Spinal cord (tissue), 9 donors: ENCODE measurements at regions not wholly inside any gene's neighbourhood (a gene's known extent, or its start where the extent isn't known, plus 50 kb on each side); places are given as distances from the start of the nearest gene placed in this dataset.
"Not testable (repeated sequence)": the region's sequence is repeated elsewhere in the genome, so short reads cannot be mapped to it uniquely, and the experiment has no call there.

Experiments
- DNase-seq, 6 donors: peaks; one replicate each; pipeline versions ENCODE4 v3.0.0 to v3.0.0-alpha.2; 2013 to 2015; ENCODE audit warnings: low spot score in 6 of 6, low read depth in 4 of 6
- H3K27ac ChIP-seq: one replicate; pipeline ENCODE4 v1.5.1; 2013; ENCODE audit warnings: low read depth, low read length, control low read depth
- H3K27me3 ChIP-seq: one replicate; pipeline ENCODE4 v1.6.1; 2013; ENCODE audit warnings: low read length; ENCODE audit not compliant: control insufficient read depth, insufficient read depth
- H3K36me3 ChIP-seq: one replicate; pipeline ENCODE4 v1.6.1; 2013; ENCODE audit warnings: low read length; ENCODE audit not compliant: control insufficient read depth, insufficient read depth
- H3K4me1 ChIP-seq: one replicate; pipeline ENCODE4 v1.6.1; 2013; ENCODE audit warnings: low read length; ENCODE audit not compliant: control insufficient read depth, insufficient read depth
- H3K4me3 ChIP-seq: one replicate; pipeline ENCODE4 v1.5.1; 2013; ENCODE audit warnings: low read depth, low read length, control low read depth
- H3K9me3 ChIP-seq: one replicate; pipeline ENCODE4 v1.6.1; 2013; ENCODE audit warnings: low read length; ENCODE audit not compliant: control insufficient read depth, insufficient read depth
- WGBS: methylation state at CpG from one replicate; pipeline ENCODE4 v1.1.5; 2013; ENCODE audit warnings: missing lambda C conversion rate; ENCODE audit not compliant: insufficient coverage; 5-methylcytosine and 5-hydroxymethylcytosine counted together
- donor health status: healthy.

DNA sequence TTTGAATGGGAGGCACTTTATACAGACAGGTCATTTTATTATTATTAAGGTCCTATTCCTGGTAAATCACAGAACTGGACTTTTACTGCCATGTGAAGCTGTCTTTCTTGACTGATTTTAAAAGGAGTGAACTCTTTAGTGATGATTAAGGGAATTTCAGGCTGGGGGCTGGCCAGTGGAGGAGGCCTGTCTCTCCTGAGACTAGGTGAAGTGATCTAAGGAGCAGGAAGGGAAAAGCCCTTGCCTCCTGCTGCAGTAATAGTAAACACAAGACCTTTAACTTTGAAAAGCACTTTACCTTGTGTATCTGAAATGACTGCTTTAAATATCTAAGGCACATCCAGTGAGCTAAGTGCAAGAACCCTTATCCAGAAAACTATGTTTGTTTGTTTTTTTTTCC, 118.0 kb upstream of the SPAG17 start:
- H3K9me3 ChIP-seq: no peaks in the 10 kb centered on the region
- H3K4me3 ChIP-seq: no peak overlapping the region
- H3K36me3 ChIP-seq: no peaks in the 10 kb centered on the region
- H3K27me3 ChIP-seq: no peaks in the 10 kb centered on the region
- H3K27ac ChIP-seq: no peak overlapping the region
- no peak for DNase-seq
- H3K4me1 ChIP-seq: no peaks in the 10 kb centered on the region

DNA sequence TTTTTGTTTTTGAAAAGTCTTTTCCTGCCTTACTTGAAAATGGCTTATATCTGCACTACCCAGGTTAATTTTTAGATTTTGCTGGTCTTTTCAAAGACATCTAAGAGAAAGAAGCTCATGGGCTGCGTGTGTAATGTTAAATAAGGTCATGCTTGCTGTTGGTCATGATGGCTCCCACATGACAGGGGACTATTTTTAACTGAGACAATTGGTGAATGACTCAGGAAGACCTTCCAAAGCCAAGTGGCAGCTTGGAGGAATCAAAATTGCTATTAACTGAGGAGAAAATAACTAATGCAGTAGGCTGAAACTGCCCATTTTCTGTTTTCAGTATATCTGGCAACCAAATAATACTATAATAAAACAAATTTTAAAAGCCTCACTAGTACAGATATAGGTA, 117.1 kb upstream of the SPAG17 start:
- Histone ChIP-seq H3K4me1 (no peaks in the 10 kb centered on the region), H3K36me3 (no peaks in the 10 kb centered on the region), H3K9me3 (no peaks in the 10 kb centered on the region), H3K27ac (no peak overlapping the region), H3K27me3 (no peaks in the 10 kb centered on the region), H3K4me3 (no peak overlapping the region)
- WGBS: 82% methylated on average over 1 of the region's 1 CpG
- no peak for DNase-seq

DNA sequence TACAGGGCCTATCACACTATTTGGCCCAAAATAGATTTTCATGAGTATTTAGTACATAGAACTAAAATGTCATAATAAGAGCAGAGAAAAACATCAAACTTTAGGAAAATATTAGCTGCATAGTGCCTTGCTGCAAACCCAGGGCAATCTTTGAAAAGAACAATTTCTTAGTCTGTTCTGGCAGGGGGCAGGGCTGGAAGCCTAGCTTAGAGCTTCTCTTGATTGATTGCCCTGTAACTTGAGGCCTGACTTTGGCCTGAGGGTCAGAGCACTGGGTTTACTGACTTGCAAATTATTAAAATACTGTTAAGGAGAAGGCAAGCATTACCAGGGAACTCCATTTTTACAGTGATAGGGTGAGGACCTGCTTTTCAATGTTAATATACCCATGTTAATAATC, 115.8 kb upstream of the SPAG17 start:
- H3K9me3 ChIP-seq: no peaks in the 10 kb centered on the region
- no peak overlapping the region for H3K4me3 ChIP-seq
- no peaks in the 10 kb centered on the region for H3K36me3 ChIP-seq
- no peaks in the 10 kb centered on the region for H3K27me3 ChIP-seq
- no peaks in the 10 kb centered on the region for H3K4me1 ChIP-seq
- H3K27ac ChIP-seq: no peak overlapping the region
- DNase-seq: no peak

DNA sequence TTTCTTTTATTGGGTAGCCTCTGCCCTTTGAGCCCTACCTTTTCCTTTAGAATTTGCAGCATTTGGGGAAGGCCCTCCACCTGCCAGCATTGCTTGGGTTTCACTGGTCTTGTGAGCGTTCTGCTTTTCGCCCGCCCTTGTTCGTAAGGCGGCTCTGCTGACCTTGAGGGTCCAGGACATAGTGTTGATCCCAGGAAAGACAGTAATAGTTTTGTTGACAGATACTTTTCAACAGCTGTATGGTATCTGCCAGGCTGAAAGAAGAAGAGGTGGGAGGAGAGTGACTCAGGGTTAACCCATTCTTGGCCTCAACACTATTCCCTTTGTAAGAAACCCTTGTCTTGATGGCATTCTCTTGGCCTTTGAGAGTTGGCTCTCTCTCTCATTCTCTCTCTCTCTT, 113.4 kb upstream of the SPAG17 start:
- H3K36me3 ChIP-seq: no peaks in the 10 kb centered on the region
- peaks cover 5% of the 10 kb centered on the region for H3K4me1 ChIP-seq
- H3K9me3 ChIP-seq: no peaks in the 10 kb centered on the region
- no peak for DNase-seq
- WGBS: 100% methylated on average over 5 of the region's 5 CpGs
- H3K27me3 ChIP-seq: no peaks in the 10 kb centered on the region
- no peak overlapping the region for H3K27ac ChIP-seq
- no peak overlapping the region for H3K4me3 ChIP-seq

DNA sequence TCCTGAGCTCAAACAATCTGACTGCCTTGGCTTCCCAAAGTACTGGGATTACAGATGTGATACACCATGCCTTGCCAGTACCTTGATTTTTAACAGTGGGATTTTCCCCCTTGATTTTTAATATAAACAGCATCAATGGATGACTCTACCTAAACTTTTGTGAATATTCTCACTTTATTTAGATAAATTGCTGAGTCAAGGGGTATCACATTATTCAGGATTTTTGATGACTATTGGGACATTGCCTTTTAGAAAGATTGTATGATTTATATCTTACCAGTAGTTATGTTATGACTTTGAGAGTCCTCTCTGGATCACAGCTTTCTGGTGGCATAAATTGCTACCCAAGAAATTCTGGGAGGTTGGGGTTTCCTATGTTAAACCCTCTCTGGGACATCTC, 112.5 kb upstream of the SPAG17 start:
- no peaks in the 10 kb centered on the region for H3K36me3 ChIP-seq
- H3K4me3 ChIP-seq: no peak overlapping the region
- H3K27me3 ChIP-seq: no peaks in the 10 kb centered on the region
- peaks cover 5% of the 10 kb centered on the region for H3K4me1 ChIP-seq
- no peak overlapping the region for H3K27ac ChIP-seq
- H3K9me3 ChIP-seq: no peaks in the 10 kb centered on the region
- DNase-seq: no peak

DNA sequence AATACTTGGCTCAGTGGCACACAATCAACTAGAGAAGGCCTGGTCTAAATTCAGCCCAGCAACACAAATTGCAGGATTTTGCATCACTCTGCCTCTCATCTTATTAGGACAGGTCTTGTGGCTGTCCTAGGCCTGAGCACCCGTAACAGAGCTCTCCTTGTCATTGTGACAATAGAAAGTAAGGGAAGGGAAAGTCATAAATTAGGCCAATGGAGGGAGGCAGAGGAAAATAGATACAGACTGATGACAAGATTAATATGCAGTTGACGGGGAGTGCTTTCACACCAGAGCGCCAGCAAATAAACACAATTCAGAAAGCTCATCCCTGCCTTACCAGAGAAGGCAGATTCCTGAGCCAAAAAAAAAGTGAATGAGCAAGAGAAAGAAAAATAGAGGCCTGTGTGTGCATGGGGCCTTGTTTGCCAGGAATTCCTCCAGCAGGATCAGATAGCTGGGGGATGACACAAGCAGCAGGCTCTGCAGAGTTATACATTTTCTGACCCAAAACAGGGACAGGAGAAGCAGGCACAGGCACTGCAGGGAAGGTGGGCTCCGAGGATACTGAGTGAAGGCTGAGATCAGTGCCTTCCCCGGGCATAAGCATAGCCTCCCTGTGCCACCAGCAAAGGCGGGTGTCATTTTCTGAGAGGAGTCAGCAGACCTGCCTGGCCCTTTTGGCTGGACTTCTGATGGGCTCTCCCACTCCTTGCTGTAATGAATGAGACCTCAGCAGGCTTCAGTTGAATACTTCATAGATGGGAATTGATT, 110.0 kb upstream of the SPAG17 start:
- 32% methylated on average over 3 of the region's 6 CpGs for WGBS
- Histone ChIP-seq H3K27me3 (no peaks in the 10 kb centered on the region), H3K9me3 (no peaks in the 10 kb centered on the region), H3K4me1 (peaks cover 5% of the 10 kb centered on the region), H3K4me3 (no peak overlapping the region), H3K36me3 (no peaks in the 10 kb centered on the region), H3K27ac (peak overlapping the region; percentile 6)
- DNase-seq: peak in 2 of 6 donors; percentile 60 to 70

DNA sequence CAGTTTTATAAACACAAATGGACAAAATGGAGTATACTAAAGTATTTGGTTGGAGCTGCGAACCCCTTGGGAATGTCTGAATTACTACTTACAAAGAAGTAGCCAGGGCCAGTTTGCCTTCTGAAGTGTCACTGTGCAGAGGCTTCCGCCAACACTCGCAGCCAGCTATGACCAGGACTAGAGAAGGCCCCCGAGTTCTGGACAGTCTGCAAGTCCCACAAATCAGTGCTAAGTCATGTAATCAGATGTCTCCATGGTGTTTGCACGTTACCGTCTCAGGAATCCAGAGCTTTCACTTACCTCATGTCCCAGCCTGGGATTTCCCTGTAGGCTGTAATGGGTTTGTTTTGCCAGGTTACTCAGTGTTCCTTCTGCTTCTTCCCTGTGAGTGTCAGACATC, 106.6 kb upstream of the SPAG17 start:
- no peak overlapping the region for H3K4me3 ChIP-seq
- H3K36me3 ChIP-seq: no peaks in the 10 kb centered on the region
- WGBS: 56% methylated on average over 4 of the region's 6 CpGs
- peak in 1 of 6 donors; percentile 37 for DNase-seq
- H3K9me3 ChIP-seq: no peaks in the 10 kb centered on the region
- H3K4me1 ChIP-seq: peaks cover 5% of the 10 kb centered on the region
- H3K27me3 ChIP-seq: no peaks in the 10 kb centered on the region
- H3K27ac ChIP-seq: no peak overlapping the region

DNA sequence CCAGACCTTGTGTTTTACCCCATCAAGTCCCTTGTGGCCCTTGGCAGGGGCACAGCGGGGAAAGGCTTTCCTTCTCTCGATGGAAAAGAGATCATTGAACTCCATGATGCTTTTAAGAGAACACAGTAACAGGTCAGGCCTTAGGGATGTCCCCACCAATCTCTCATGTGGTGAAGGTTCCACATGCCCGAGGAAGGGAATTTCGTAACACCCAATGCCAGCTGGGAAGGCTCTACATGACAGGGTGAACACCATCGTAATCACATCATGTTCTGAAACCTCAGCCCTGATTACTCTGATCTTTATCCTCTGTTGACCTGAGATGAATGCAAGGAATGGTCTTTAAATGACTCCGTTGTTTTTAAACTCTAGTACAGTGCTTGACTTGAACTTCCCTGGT, 105.5 kb upstream of the SPAG17 start:
- Histone ChIP-seq H3K36me3 (no peaks in the 10 kb centered on the region), H3K27ac (no peak overlapping the region), H3K9me3 (no peaks in the 10 kb centered on the region), H3K4me3 (no peak overlapping the region), H3K27me3 (no peaks in the 10 kb centered on the region), H3K4me1 (peaks cover 5% of the 10 kb centered on the region)
- DNase-seq: no peak
- WGBS: 100% methylated on average over 4 of the region's 6 CpGs

DNA sequence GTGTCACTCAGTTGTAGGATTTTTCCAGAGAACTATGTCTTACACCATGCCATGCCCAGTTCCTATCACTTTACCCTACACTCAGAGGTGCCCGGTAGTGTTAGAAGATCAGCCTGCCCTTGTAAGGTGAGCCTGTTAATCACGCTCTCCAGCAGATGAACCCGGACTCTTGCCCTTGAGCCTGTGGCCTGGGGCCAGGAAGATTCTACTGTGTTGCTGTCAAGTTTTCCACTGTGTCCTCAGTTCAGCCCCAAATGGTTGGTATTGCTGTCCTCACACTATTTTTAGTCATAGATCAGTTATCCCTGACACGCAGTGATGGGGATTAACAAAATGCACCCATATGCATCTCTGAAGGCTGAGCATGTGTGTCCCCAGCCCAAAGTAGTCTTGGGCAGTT, 105.0 kb upstream of the SPAG17 start:
- Histone ChIP-seq H3K9me3 (no peaks in the 10 kb centered on the region), H3K27me3 (no peaks in the 10 kb centered on the region), H3K36me3 (no peaks in the 10 kb centered on the region), H3K4me3 (no peak overlapping the region), H3K27ac (no peak overlapping the region), H3K4me1 (peaks cover 1% of the 10 kb centered on the region)
- WGBS: 94% methylated on average over 4 of the region's 4 CpGs
- DNase-seq: no peak

DNA sequence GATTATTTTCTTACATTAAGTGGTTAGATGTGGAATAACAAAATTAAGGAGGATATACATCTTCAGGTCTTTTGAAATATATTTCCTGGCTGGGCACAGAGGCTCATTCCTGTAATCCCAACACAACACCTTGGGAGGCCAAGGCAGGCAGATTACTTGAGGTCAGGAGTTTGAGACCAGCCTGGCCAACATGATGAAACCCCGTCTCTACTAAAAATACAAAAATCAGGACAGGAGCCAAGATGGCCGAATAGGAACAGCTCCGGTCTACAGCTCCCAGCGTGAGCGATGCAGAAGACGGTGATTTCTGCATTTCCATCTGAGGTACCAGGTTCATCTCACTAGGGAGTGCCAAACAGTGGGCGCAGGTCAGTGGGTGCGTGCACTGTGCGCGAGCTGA, 95.6 kb upstream of the SPAG17 start:
- 100% methylated on average over 5 of the region's 10 CpGs for WGBS
- not testable (repeated sequence) for DNase-seq, H3K27me3 ChIP-seq, H3K4me3 ChIP-seq, H3K4me1 ChIP-seq, H3K27ac ChIP-seq, H3K9me3 ChIP-seq, H3K36me3 ChIP-seq
